CD4-positive, alpha-beta T cell (primary cell): ENCODE measurements at regions not wholly inside any gene's neighbourhood (a gene's known extent, or its start where the extent isn't known, plus 50 kb on each side); places are given as distances from the start of the nearest gene placed in this dataset.

Experiments used
- ATAC-seq: fragments of 200-7000 bp; cut with Tn5 transposase; one replicate; pipeline ENCODE4 v1.10.0; 2022; ENCODE audit warnings: mild to moderate bottlenecking; ENCODE audit not compliant: poor library complexity
- CTCF ChIA-PET: fragments of 350-600 bp; sonication (Branson Sonifier 250); formaldehyde crosslinking; loops from one replicate; lab custom pipeline; 2021; ENCODE audit warnings: antibody characterized with exemption, inconsistent platforms; lab: Charles Lee
- POLR2A ChIA-PET: fragments of 350-600 bp; sonication (Branson Sonifier 250); formaldehyde crosslinking; loops from one replicate; lab custom pipeline; 2021; ENCODE audit warnings: antibody characterized with exemption, inconsistent platforms; lab: Charles Lee
- DNase-seq, 14 experiments: peaks; one replicate each; pipeline ENCODE4 v3.0.0-alpha.2; 2013 to 2020; ENCODE audit warnings: mixed read lengths in 2 of 14
- H3K27ac ChIP-seq, 2 donors: one replicate each; pipeline versions ENCODE4 v1.5.1 to v1.7.0; 2013; ENCODE audit warnings: low read length in 2 of 2, low read depth in 1 of 2, mild to moderate bottlenecking in 1 of 2
- H3K27me3 ChIP-seq, 2 experiments: 1 replicate in 1 of 2; 2 replicates in 1 of 2; pipeline versions ENCODE4 v1.6.1 to v1.7.0; 2013; ENCODE audit warnings: low read length in 2 of 2, control low read depth in 1 of 2, mild to moderate bottlenecking in 1 of 2, moderate library complexity in 1 of 2; ENCODE audit not compliant: insufficient read depth in 2 of 2, control insufficient read depth in 1 of 2
- H3K36me3 ChIP-seq: one replicate; pipeline ENCODE4 v1.6.1; 2013; ENCODE audit warnings: low read length, control low read depth; ENCODE audit not compliant: insufficient read depth
- H3K4me1 ChIP-seq: one replicate; pipeline ENCODE4 v1.6.1; 2013; ENCODE audit warnings: low read length, control low read depth; ENCODE audit not compliant: insufficient read depth
- H3K4me3 ChIP-seq: one replicate; pipeline ENCODE4 v1.5.1; 2013; ENCODE audit warnings: mild to moderate bottlenecking, low read length, moderate library complexity
- H3K9me3 ChIP-seq, 2 experiments: 1 replicate in 1 of 2; 2 replicates in 1 of 2; pipeline versions ENCODE4 v1.6.1 to v1.7.0; 2013; ENCODE audit warnings: low read length in 2 of 2, mild to moderate bottlenecking in 2 of 2, control low read depth in 1 of 2, moderate library complexity in 1 of 2; ENCODE audit not compliant: control insufficient read depth in 1 of 2, insufficient read depth in 1 of 2
- H3K27ac Mint-ChIP-seq: one replicate; pipeline ENCODE4 v1.8.0; 2020; ENCODE audit warnings: mixed read lengths
- H3K27me3 Mint-ChIP-seq: one replicate; pipeline ENCODE4 v1.8.0; 2021; ENCODE audit warnings: mixed read lengths
- H3K36me3 Mint-ChIP-seq: one replicate; pipeline ENCODE4 v1.8.0; 2021; ENCODE audit warnings: low read depth, mixed read lengths
- H3K4me1 Mint-ChIP-seq: one replicate; pipeline ENCODE4 v1.8.0; 2021; ENCODE audit warnings: low read depth, mixed read lengths
- H3K4me3 Mint-ChIP-seq: one replicate; pipeline ENCODE4 v1.8.0; 2020; ENCODE audit warnings: mild to moderate bottlenecking, mixed read lengths
- H3K9me3 Mint-ChIP-seq: one replicate; pipeline ENCODE4 v1.8.0; 2020; ENCODE audit warnings: mixed read lengths
- CTCF ChIP-seq: fragments of 200-600 bp; IDR thresholded peaks from one replicate; pipeline ENCODE4 v1.8.0; 2022; ENCODE audit warnings: antibody characterized with exemption, mild to moderate bottlenecking
- intact Hi-C, 2 experiments: fragments of 100-400 bp; cut with DNase I in 1 of 2; cut with micrococcal nuclease in 1 of 2; formaldehyde crosslinking; loops; one replicate each; pipeline versions ENCODE4 v1.15.1 to v1.9.0; 2023 to 2025; cut with DNase I, micrococcal nuclease

GRCh38 chr17:69715656-69716055 is 301.2 kb downstream of the MAP2K6 start:
- no peak for ATAC-seq
- Histone ChIP-seq H3K4me1 (no peaks in the 10 kb centered on the region), H3K27ac (no peak overlapping the region), H3K4me3 (no peak overlapping the region), H3K27me3 (no peaks in the 10 kb centered on the region), H3K36me3 (no peaks in the 10 kb centered on the region), H3K9me3 (no peaks in the 10 kb centered on the region)
- CTCF ChIA-PET, result no interaction called here
- no peaks in the 10 kb centered on the region for H3K4me1 Mint-ChIP-seq
- POLR2A ChIA-PET, result no interaction called here
- H3K36me3 Mint-ChIP-seq, result no peaks in the 10 kb centered on the region
- DNase-seq, result no peak
- no peak overlapping the region for H3K27ac Mint-ChIP-seq
- no peak overlapping the region for H3K4me3 Mint-ChIP-seq
- no peaks in the 10 kb centered on the region for H3K27me3 Mint-ChIP-seq
- TF ChIP-seq CTCF, result no peak
- intact Hi-C loops, result no loop called here
- no peaks in the 10 kb centered on the region for H3K9me3 Mint-ChIP-seq

- no peaks in the 10 kb centered on the region for H3K4me1 ChIP-seq
- DNase-seq (no peak), ATAC-seq (no peak)
- Mint-ChIP-seq H3K36me3 (no peaks in the 10 kb centered on the region), H3K27ac (no peak overlapping the region), H3K4me3 (no peak overlapping the region), H3K4me1 (no peaks in the 10 kb centered on the region), H3K9me3 (no peaks in the 10 kb centered on the region), H3K27me3 (no peaks in the 10 kb centered on the region)
- no peak for TF ChIP-seq CTCF
- H3K27me3 ChIP-seq, result no peaks in the 10 kb centered on the region
- no peak overlapping the region for H3K27ac ChIP-seq
- no peaks in the 10 kb centered on the region for H3K36me3 ChIP-seq
- intact Hi-C loops, result no loop called here
- ChIA-PET CTCF (no interaction called here), POLR2A (no interaction called here)
- no peaks in the 10 kb centered on the region for H3K9me3 ChIP-seq
- no peak overlapping the region for H3K4me3 ChIP-seq
These were observed 302.1 kb downstream of the MAP2K6 start for GRCh38 chr17:69716556-69716955.

- no peaks in the 10 kb centered on the region for H3K36me3 Mint-ChIP-seq
- ChIA-PET CTCF (no interaction called here), POLR2A (no interaction called here)
- no peak for DNase-seq
- Histone ChIP-seq H3K4me3 (no peak overlapping the region), H3K9me3 (no peaks in the 10 kb centered on the region), H3K27me3 (no peaks in the 10 kb centered on the region), H3K36me3 (no peaks in the 10 kb centered on the region), H3K27ac (no peak overlapping the region), H3K4me1 (no peaks in the 10 kb centered on the region)
- no peak for ATAC-seq
- no peak for TF ChIP-seq CTCF
- intact Hi-C loops, result no loop called here
- no peaks in the 10 kb centered on the region for H3K9me3 Mint-ChIP-seq
- no peaks in the 10 kb centered on the region for H3K27me3 Mint-ChIP-seq
- H3K4me3 Mint-ChIP-seq, result no peak overlapping the region
- H3K27ac Mint-ChIP-seq, result no peak overlapping the region
- no peaks in the 10 kb centered on the region for H3K4me1 Mint-ChIP-seq
These were observed 302.7 kb downstream of the MAP2K6 start for GRCh38 chr17:69717214-69717613.
